Common myeloid progenitor, CD34-positive (primary cell): ENCODE measurements at regions not wholly inside any gene's neighbourhood (a gene's known extent, or its start where the extent isn't known, plus 50 kb on each side); places are given as distances from the start of the nearest gene placed in this dataset.
"Not testable (repeated sequence)": the region's sequence is repeated elsewhere in the genome, so short reads cannot be mapped to it uniquely, and the experiment has no call there.

Source experiments
- CTCF ChIA-PET: fragments of 350-600 bp; sonication (Branson Sonifier 250); formaldehyde crosslinking; loops from one replicate; lab custom pipeline; 2021; ENCODE audit warnings: antibody characterized with exemption; lab: Charles Lee
- POLR2A ChIA-PET: fragments of 350-600 bp; sonication (Branson Sonifier 250); formaldehyde crosslinking; loops from one replicate; lab custom pipeline; 2021; ENCODE audit warnings: antibody characterized with exemption; lab: Charles Lee
- DNase-seq, 3 donors: peaks; one replicate each; pipeline versions ENCODE4 v3.0.0 to v3.0.0-alpha.2; 2013
- H3K27ac ChIP-seq, 2 experiments: 1 replicate in 1 of 2; 2 replicates in 1 of 2; pipeline ENCODE4 v1.7.0; 2013; ENCODE audit warnings: inconsistent platforms in 2 of 2, low read length in 2 of 2, mild to moderate bottlenecking in 2 of 2, low read depth in 1 of 2, moderate library complexity in 1 of 2; ENCODE audit not compliant: severe bottlenecking in 2 of 2, insufficient read depth in 1 of 2, poor library complexity in 1 of 2
- H3K27me3 ChIP-seq, 5 experiments: replicated peaks in 2 of 5; 1 replicate in 3 of 5; 2 replicates in 2 of 5; pipeline versions ENCODE4 v1.6.1 to v1.7.0; 2013; ENCODE audit warnings: low read length in 4 of 5, mild to moderate bottlenecking in 2 of 5, moderate library complexity in 2 of 5, inconsistent platforms in 1 of 5; ENCODE audit not compliant: insufficient read depth in 5 of 5, control insufficient read depth in 4 of 5
- H3K36me3 ChIP-seq, 4 experiments: 1 replicate in 2 of 4; 2 replicates in 2 of 4; pipeline versions ENCODE4 v1.6.1 to v1.7.0; 2013; ENCODE audit warnings: low read length in 3 of 4, control low read depth in 1 of 4, mild to moderate bottlenecking in 1 of 4; ENCODE audit not compliant: control insufficient read depth in 4 of 4, insufficient read depth in 4 of 4
- H3K4me1 ChIP-seq, 4 experiments: 1 replicate in 3 of 4; 2 replicates in 1 of 4; pipeline versions ENCODE4 v1.6.1 to v1.7.1; 2013; ENCODE audit warnings: low read length in 3 of 4, mild to moderate bottlenecking in 3 of 4, control low read depth in 1 of 4, inconsistent platforms in 1 of 4, moderate library complexity in 1 of 4; ENCODE audit not compliant: control insufficient read depth in 4 of 4, insufficient read depth in 4 of 4; ENCODE audit errors: control extremely low read depth in 1 of 4
- H3K4me3 ChIP-seq, 7 experiments: 1 replicate in 4 of 7; 2 replicates in 3 of 7; pipeline versions ENCODE4 v1.5.1 to v1.7.0; 2013; ENCODE audit warnings: mild to moderate bottlenecking in 7 of 7, low read length in 6 of 7, moderate library complexity in 6 of 7, inconsistent platforms in 2 of 7, low read depth in 2 of 7, control low read depth in 1 of 7; ENCODE audit not compliant: insufficient read depth in 4 of 7, control insufficient read depth in 1 of 7; ENCODE audit errors: extremely low read depth in 1 of 7
- H3K9me3 ChIP-seq, 5 experiments: 1 replicate in 4 of 5; 2 replicates in 1 of 5; pipeline versions ENCODE4 v1.6.1 to v1.7.1; 2013; ENCODE audit warnings: low read length in 4 of 5, mild to moderate bottlenecking in 2 of 5, inconsistent platforms in 1 of 5, low read depth in 1 of 5, moderate library complexity in 1 of 5; ENCODE audit not compliant: control insufficient read depth in 4 of 5, insufficient read depth in 2 of 5; ENCODE audit errors: control extremely low read depth in 1 of 5
- WGBS: methylation state at CpG from one replicate; pipeline ENCODE4 v1.1.5; 2013; ENCODE audit not compliant: insufficient coverage; 5-methylcytosine and 5-hydroxymethylcytosine counted together

DNA sequence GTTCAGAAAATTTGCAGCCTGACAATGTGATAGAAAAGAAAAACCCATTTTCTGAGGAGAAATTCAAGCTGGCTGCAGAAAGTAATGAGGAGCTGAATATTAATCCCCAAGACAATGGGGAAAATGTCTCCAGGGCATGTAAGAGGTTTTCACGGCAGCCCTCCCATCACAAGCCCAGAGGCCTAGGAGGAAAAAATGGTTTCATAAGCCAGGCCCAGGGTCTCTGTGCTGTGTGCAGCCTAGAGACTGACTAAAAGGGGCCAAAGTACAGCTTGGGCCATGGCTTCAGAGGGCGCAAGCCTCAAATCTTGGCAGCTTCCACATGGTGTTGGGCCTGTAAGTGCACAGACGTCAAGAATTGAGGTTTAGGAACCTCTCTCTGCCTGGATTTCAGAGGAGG lies 61.7 kb upstream of the DLG1 start:
- CTCF ChIA-PET, POLR2A ChIA-PET, H3K4me3 ChIP-seq, H3K27ac ChIP-seq, DNase-seq, H3K4me1 ChIP-seq, H3K36me3 ChIP-seq, H3K27me3 ChIP-seq: not testable (repeated sequence)
- WGBS, result 92% methylated on average over 3 of the region's 3 CpGs
- H3K9me3 ChIP-seq, result peaks cover 0 to 16% (median 12%) of the 10 kb centered on the region in 5 experiments

DNA sequence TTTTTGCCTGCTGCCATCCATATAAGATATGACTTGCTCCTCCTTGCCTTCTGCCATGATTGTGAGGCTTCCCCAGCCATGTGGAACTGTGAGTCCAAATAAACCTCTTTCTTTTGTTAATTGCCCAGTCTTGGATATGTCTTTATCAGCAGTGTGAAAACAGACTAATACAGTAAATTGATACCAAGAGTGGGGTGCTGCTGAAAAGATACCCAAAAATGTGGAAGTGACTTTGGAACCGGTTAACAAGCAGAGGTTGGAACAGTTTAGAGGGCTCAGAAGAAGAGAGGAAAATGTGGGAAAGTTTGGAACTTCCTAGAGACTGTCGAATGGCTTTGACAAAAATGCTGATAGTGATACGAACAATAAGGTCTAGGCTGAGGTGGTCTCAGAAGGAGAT lies 61.1 kb upstream of the DLG1 start:
- H3K4me1 ChIP-seq, H3K4me3 ChIP-seq, H3K27ac ChIP-seq, POLR2A ChIA-PET, CTCF ChIA-PET, H3K36me3 ChIP-seq, H3K27me3 ChIP-seq, DNase-seq: not testable (repeated sequence)
- peaks cover 0 to 16% (median 12%) of the 10 kb centered on the region in 5 experiments for H3K9me3 ChIP-seq
- 100% methylated on average over 3 of the region's 3 CpGs for WGBS

- ChIA-PET POLR2A (no interaction called here), CTCF (no interaction called here)
- Histone ChIP-seq H3K4me3 (no peak overlapping the region), H3K9me3 (peaks cover 0 to 16% (median 12%) of the 10 kb centered on the region in 5 experiments), H3K27me3 (no peaks in the 10 kb centered on the region), H3K4me1 (no peaks in the 10 kb centered on the region), H3K27ac (no peak overlapping the region), H3K36me3 (no peaks in the 10 kb centered on the region)
- no peak for DNase-seq
- 94% methylated on average over 3 of the region's 5 CpGs for WGBS
Observed at GRCh38 chr3:197356741-197357140, 58.3 kb upstream of the DLG1 start.

- POLR2A ChIA-PET, result no interaction called here
- 98% methylated on average over 12 of the region's 14 CpGs for WGBS
- no peaks in the 10 kb centered on the region for H3K4me1 ChIP-seq
Observed at GRCh38 chr3:197356275-197356674, 57.9 kb upstream of the DLG1 start.

DNA sequence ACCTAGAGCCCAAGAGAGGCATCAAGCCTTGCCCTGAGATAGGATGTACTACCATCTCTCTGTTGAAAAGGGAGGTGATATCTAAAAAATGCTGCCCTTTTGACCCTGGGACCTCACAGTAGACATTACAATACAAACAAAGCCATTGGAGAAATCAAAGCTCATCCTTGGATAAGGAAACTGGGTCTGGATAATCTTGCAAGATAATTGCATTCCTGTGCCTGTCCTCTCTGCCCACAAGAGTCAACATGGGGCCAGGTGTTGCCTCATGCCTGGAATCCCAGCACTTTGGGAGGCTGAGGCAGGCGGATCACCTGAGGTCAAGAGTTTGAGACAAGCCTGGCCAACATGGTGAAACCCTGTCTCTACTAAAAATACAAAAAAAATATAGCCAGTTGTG lies 57.3 kb upstream of the DLG1 start:
- H3K4me1 ChIP-seq, result no peaks in the 10 kb centered on the region
- peaks cover 0 to 16% (median 11%) of the 10 kb centered on the region in 5 experiments for H3K9me3 ChIP-seq
- no peak overlapping the region for H3K4me3 ChIP-seq
- no peak overlapping the region for H3K27ac ChIP-seq
- ChIA-PET POLR2A (no interaction called here), CTCF (interaction anchor here (1.1 kb wide), 1 partner anchor 18 kb away, joined by 3 read pairs; no protein-coding TSS in a partner anchor)
- no peaks in the 10 kb centered on the region for H3K27me3 ChIP-seq
- no CpG with 5 or more reads among the region's 1 CpG for WGBS
- H3K36me3 ChIP-seq, result no peaks in the 10 kb centered on the region
- no peak for DNase-seq

More at GRCh38 chr3:197356275-197356674, 57.9 kb upstream of the DLG1 start:
- H3K27me3 ChIP-seq, result no peaks in the 10 kb centered on the region
- no peak overlapping the region for H3K4me3 ChIP-seq
- CTCF ChIA-PET, result no interaction called here
- DNase-seq, result no peak
- no peaks in the 10 kb centered on the region for H3K36me3 ChIP-seq
- H3K27ac ChIP-seq, result no peak overlapping the region
- H3K9me3 ChIP-seq, result peaks cover 0 to 16% (median 12%) of the 10 kb centered on the region in 5 experiments

- H3K9me3 ChIP-seq, result peaks cover 0 to 8% (median 3%) of the 10 kb centered on the region in 5 experiments
- peaks cover 0 to 2% (median 0%) of the 10 kb centered on the region in 5 experiments for H3K27me3 ChIP-seq
- no peak for DNase-seq
- POLR2A ChIA-PET, result no interaction called here
- no peaks in the 10 kb centered on the region for H3K36me3 ChIP-seq
- 83% methylated on average over 17 of the region's 19 CpGs for WGBS
- H3K4me3 ChIP-seq, result no peak overlapping the region
- no peaks in the 10 kb centered on the region for H3K4me1 ChIP-seq
- CTCF ChIA-PET, result interaction anchor here (1.1 kb wide), 1 partner anchor 17 kb away, joined by 3 read pairs; no protein-coding TSS in a partner anchor
- H3K27ac ChIP-seq, result no peak overlapping the region
Observed at GRCh38 chr3:197354568-197355001, 56.2 kb upstream of the DLG1 start.

- WGBS, result 91% methylated on average over 10 of the region's 10 CpGs
- CTCF ChIA-PET, result no interaction called here
Observed at GRCh38 chr3:197353867-197354567, 55.6 kb upstream of the DLG1 start.

More at GRCh38 chr3:197353867-197354567, 55.6 kb upstream of the DLG1 start:
- Histone ChIP-seq H3K27ac (no peak overlapping the region), H3K27me3 (peaks cover 0 to 2% (median 0%) of the 10 kb centered on the region in 5 experiments), H3K36me3 (no peaks in the 10 kb centered on the region), H3K9me3 (peaks cover 0 to 3% (median under 1%) of the 10 kb centered on the region in 5 experiments), H3K4me1 (no peaks in the 10 kb centered on the region), H3K4me3 (no peak overlapping the region)
- POLR2A ChIA-PET, result no interaction called here
- DNase-seq, result no peak
